ENCODE measurements at regions not wholly inside any gene's neighbourhood (a gene's known extent, or its start where the extent isn't known, plus 50 kb on each side); places are given as distances from the start of the nearest gene placed in this dataset.

DNA sequence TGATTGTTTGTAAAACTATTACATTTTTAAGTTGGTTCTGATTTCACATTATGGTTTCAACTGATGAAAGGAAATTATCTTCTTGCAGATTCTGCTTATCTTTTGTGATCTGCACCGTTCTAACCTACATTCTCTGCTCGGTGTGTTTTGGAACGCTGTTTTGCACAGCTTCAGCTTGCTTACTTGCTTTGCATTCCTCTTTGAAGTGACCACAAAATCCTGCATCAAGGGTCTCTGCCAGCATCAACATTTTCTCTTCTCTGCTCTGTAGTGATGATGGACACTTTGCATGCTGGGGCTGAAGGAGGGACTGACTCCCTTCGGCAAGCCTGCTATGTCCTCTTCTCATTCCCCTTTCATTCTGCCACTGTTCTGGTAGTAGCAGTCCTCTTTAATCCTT is 485.2 kb downstream of the FBXO15 start:
- TF ChIP-seq POLR2A (IDR thresholded peaks at IDR 0.05), result no peak
- TF ChIP-seq, protein P1, sequence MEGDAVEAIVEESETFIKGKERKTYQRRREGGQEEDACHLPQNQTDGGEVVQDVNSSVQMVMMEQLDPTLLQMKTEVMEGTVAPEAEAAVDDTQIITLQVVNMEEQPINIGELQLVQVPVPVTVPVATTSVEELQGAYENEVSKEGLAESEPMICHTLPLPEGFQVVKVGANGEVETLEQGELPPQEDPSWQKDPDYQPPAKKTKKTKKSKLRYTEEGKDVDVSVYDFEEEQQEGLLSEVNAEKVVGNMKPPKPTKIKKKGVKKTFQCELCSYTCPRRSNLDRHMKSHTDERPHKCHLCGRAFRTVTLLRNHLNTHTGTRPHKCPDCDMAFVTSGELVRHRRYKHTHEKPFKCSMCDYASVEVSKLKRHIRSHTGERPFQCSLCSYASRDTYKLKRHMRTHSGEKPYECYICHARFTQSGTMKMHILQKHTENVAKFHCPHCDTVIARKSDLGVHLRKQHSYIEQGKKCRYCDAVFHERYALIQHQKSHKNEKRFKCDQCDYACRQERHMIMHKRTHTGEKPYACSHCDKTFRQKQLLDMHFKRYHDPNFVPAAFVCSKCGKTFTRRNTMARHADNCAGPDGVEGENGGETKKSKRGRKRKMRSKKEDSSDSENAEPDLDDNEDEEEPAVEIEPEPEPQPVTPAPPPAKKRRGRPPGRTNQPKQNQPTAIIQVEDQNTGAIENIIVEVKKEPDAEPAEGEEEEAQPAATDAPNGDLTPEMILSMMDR (IDR thresholded peaks at IDR 0.05), result no peak

Data from thyroid gland (tissue), 4 donors.